ENCODE measurements at regions not wholly inside any gene's neighbourhood (a gene's known extent, or its start where the extent isn't known, plus 50 kb on each side); places are given as distances from the start of the nearest gene placed in this dataset.
A peak's percentile ranks its signal among the peaks of the same experiment; 100 is the strongest.

GRCh38 chr1:11397151-11397901 lies 81.6 kb upstream of the DISP3 start:
- 60% methylated on average over 6 of the region's 16 CpGs for WGBS (ENCODE audit: low lambda C conversion rate)
- Histone ChIP-seq H3K9me2 (no peaks in the 10 kb centered on the region), H4K20me1 (ENCODE audit: insufficient read depth) (no peaks in the 10 kb centered on the region), H3K9me3 (no peaks in the 10 kb centered on the region), H3F3A (replicated peaks; ENCODE audit: insufficient read depth) (no peaks in the 10 kb centered on the region), H3K4me2 (no peak overlapping the region), H3K27me3 (ENCODE audit: insufficient read depth) (no peaks in the 10 kb centered on the region; the same call in 1 of the 2 replicates), H3K4me3 (ENCODE audit: low read depth in 2 of 2, low read length in 1 of 2) (no peak overlapping the region), H3K36me3 (replicated peaks in 1 of 2; ENCODE audit: control insufficient read depth in 1 of 2, insufficient read depth in 2 of 2, low read length in 1 of 2) (no peaks in the 10 kb centered on the region), H3K4me1 (ENCODE audit: control insufficient read depth in 1 of 2, insufficient read depth in 2 of 2, low read depth in 1 of 2, low read length in 1 of 2) (peaks cover 0 to 4% of the 10 kb centered on the region in 2 experiments; a peak in 1 of 4 replicates), H3K9ac (no peak overlapping the region), H3K27ac (ENCODE audit: low read depth in 2 of 2, low read length in 1 of 2) (no peak overlapping the region), H2AFZ (ENCODE audit: low read depth) (no peak overlapping the region), H3K79me2 (ENCODE audit: insufficient read depth) (no peaks in the 10 kb centered on the region)
- TF ChIP-seq SIN3A (IDR thresholded peaks at IDR 0.05; ENCODE audit: borderline replicate concordance, low read depth, low read length) (no peak), POLR2AphosphoS5 (IDR thresholded peaks at IDR 0.05; ENCODE audit: low read depth, low read length) (no peak)
- POLR2A ChIA-PET, result no interaction called here
- CTCF ChIA-PET, result interaction anchor here (1.0 to 1.5 kb wide), 2 partner anchors 61 to 253 kb away, joined by 3 read pairs; no protein-coding TSS in a partner anchor
- DNase-seq, result peak; percentile 30

GRCh38 chr1:11399250-11399649 lies 79.7 kb upstream of the DISP3 start:
- no peak overlapping the region for H2AFZ ChIP-seq (ENCODE audit: low read depth)
- no peaks in the 10 kb centered on the region; the same call in 1 of the 2 replicates for H3K27me3 ChIP-seq (ENCODE audit: insufficient read depth)
- peaks cover 0 to 4% of the 10 kb centered on the region in 2 experiments; a peak in 1 of 4 replicates for H3K4me1 ChIP-seq (ENCODE audit: control insufficient read depth in 1 of 2, insufficient read depth in 2 of 2, low read depth in 1 of 2, low read length in 1 of 2)
- 60% methylated on average over 6 of the region's 6 CpGs for WGBS (ENCODE audit: low lambda C conversion rate)
- CTCF ChIA-PET, result interaction anchor here (1.4 kb wide), 1 partner anchor 19 kb away, joined by 3 read pairs; no protein-coding TSS in a partner anchor
- no peaks in the 10 kb centered on the region for H3K36me3 ChIP-seq (replicated peaks in 1 of 2; ENCODE audit: control insufficient read depth in 1 of 2, insufficient read depth in 2 of 2, low read length in 1 of 2)
- no peak overlapping the region for H3K4me2 ChIP-seq
- no peak for TF ChIP-seq YY1 (IDR thresholded peaks at IDR 0.05; ENCODE audit: low read depth)
- TF ChIP-seq FOSL2 (IDR thresholded peaks at IDR 0.05; ENCODE audit: borderline replicate concordance, low read depth), result no peak
- TF ChIP-seq MXI1 (IDR thresholded peaks at IDR 0.05; ENCODE audit: low read depth, low read length), result no peak
- TF ChIP-seq FOXM1 (IDR thresholded peaks at IDR 0.05; ENCODE audit: low read depth), result no peak
- no peak for TF ChIP-seq POLR2AphosphoS5 (IDR thresholded peaks at IDR 0.05; ENCODE audit: low read depth, low read length)
- TF ChIP-seq ELF1 (IDR thresholded peaks at IDR 0.05), result no peak
- TF ChIP-seq TAF1 (IDR thresholded peaks at IDR 0.05; ENCODE audit: borderline replicate concordance, low read depth, low read length), result no peak
- TF ChIP-seq CTCF (IDR thresholded peaks at IDR 0.05), result no peak
- no peak for TF ChIP-seq EZH2phosphoT487 (IDR thresholded peaks at IDR 0.05; ENCODE audit: borderline replicate concordance, low read depth)
- no peak for TF ChIP-seq NFIC (IDR thresholded peaks at IDR 0.05; ENCODE audit: borderline replicate concordance)
- no peak for TF ChIP-seq MAX (IDR thresholded peaks at IDR 0.05; ENCODE audit: low read depth)
- TF ChIP-seq MEF2A (IDR thresholded peaks at IDR 0.05; ENCODE audit: borderline replicate concordance, low read depth), result no peak
- no peak for TF ChIP-seq USF1 (IDR thresholded peaks at IDR 0.05; ENCODE audit: borderline replicate concordance, low read depth)
- no peak for TF ChIP-seq NRF1 (IDR thresholded peaks at IDR 0.05; ENCODE audit: low read depth, low read length)
- TF ChIP-seq GABPA (IDR thresholded peaks at IDR 0.05; ENCODE audit: low read depth), result no peak
- no peak for TF ChIP-seq RFX5 (IDR thresholded peaks at IDR 0.05; ENCODE audit: low read length)
- TF ChIP-seq SIN3A (IDR thresholded peaks at IDR 0.05; ENCODE audit: borderline replicate concordance, low read depth, low read length), result no peak
- DNase-seq, result no peak
- no peak overlapping the region for H3K4me3 ChIP-seq (ENCODE audit: low read depth in 2 of 2, low read length in 1 of 2)
- no peaks in the 10 kb centered on the region for H3K79me2 ChIP-seq (ENCODE audit: insufficient read depth)
- no peaks in the 10 kb centered on the region for H3K9me2 ChIP-seq
- H3K9me3 ChIP-seq, result no peaks in the 10 kb centered on the region
- POLR2A ChIA-PET, result no interaction called here
- no peaks in the 10 kb centered on the region for H4K20me1 ChIP-seq (ENCODE audit: insufficient read depth)
- no peaks in the 10 kb centered on the region for H3F3A ChIP-seq (replicated peaks; ENCODE audit: insufficient read depth)
- H3K27ac ChIP-seq (ENCODE audit: low read depth in 2 of 2, low read length in 1 of 2), result no peak overlapping the region
- H3K9ac ChIP-seq, result no peak overlapping the region
